Retina (tissue), 1 donor: ENCODE measurements at regions not wholly inside any gene's neighbourhood (a gene's known extent, or its start where the extent isn't known, plus 50 kb on each side); places are given as distances from the start of the nearest gene placed in this dataset.

Source experiments
- DNase-seq: peaks from one replicate; pipeline ENCODE4 v3.0.0-alpha.2; 2016

- DNase-seq: no peak
These were observed 151.8 kb upstream of the KCTD1 start for GRCh38 chr18:26700201-26700600.

- DNase-seq: no peak
These were observed 149.0 kb upstream of the KCTD1 start for GRCh38 chr18:26697186-26697884.

DNA sequence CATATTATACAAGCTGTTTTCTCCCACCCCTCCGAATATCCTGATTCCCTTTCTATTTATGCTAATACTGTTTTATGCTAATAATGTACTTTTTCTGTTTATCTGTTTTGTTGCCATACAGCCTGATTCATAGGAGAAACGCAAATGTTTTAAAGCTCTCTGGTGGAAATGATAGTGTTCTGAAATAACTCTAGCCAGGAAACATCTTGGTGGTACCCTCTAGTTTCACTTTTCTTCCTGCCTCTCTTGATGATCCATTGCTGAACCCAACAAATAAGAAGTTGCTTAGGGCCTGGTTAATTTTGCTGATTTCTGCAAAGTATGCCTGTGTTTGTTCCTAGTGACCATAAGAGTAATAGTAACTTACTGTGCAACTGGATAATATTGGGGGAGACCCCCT, 148.4 kb upstream of the KCTD1 start:
- no peak for DNase-seq

GRCh38 chr18:26696308-26696707, 148.0 kb upstream of the KCTD1 start:
- no peak for DNase-seq

DNA sequence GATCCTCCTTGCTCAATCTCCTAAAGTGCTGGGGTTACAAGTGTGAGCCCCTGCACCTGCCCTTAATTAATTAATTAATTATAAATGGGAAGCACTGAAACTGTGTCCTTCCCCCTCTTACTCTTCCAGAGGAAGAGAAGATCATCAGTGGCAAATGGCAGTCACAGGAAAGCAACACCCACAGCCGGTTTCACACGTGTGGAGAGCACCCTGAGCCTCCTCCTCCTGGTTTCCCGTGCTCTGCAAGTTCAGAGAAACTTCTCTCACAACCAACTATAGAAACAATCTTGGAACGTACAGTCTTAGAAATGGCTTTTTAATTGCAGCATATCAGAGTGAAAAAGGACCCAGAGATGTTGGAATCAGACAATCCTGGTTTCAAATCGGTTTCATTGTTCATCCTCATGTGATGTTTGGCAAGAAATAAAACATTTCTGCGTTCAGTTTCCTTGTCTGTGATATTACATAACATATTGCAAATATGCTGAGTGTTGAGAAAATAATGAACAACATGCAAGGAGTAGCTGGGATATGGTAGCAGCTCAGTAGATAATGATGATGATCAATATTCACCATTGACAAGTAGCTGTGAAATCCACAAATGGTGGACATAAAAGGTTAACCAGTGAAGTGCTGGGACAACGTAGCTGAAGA, 141.0 kb upstream of the KCTD1 start:
- DNase-seq: no peak

DNA sequence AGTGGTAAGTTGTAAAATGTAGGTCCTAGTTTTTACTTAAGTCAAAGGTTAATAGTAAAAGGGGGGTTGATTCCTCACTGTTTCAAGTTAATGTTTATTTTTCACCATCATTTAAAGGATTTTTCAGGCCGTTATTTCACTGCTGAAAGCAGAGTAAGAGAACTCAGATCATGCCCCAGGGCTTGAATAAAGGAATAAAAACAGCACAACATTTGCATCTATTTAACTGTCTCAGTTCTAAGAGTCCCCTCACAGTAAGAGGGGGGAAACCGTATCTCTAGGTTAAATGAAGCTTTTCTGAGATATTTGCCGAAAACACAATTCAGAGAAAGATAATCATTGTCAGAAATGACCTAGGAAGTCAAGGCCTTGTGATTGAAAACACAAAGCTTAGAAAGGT, 138.2 kb upstream of the KCTD1 start:
- no peak for DNase-seq

GRCh38 chr18:26685438-26686157, 137.2 kb upstream of the KCTD1 start:
- no peak for DNase-seq

GRCh38 chr18:26677957-26678356, 129.6 kb upstream of the KCTD1 start:
- no peak for DNase-seq

DNA sequence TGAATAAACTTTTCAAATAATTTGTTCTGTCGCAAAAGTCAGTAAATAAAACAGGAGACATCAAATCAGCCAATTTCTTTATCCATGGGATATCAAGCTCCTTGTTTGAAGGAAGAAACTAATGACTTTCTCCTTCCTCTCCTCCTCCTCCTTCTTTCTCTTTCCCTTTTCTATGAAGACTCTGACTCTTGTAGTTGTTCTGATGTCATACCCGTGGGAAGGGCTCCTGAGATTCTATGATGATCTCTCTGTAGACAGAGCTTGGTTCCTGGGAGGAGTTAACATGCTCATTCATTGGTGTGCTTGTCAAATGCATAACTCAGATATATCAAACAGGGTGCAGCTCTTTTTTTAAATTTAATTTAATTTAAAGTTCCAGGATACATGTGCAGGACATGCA, 118.7 kb upstream of the KCTD1 start:
- no peak for DNase-seq

- DNase-seq: no peak
These were observed 114.6 kb upstream of the KCTD1 start for GRCh38 chr18:26662996-26663395.

DNA sequence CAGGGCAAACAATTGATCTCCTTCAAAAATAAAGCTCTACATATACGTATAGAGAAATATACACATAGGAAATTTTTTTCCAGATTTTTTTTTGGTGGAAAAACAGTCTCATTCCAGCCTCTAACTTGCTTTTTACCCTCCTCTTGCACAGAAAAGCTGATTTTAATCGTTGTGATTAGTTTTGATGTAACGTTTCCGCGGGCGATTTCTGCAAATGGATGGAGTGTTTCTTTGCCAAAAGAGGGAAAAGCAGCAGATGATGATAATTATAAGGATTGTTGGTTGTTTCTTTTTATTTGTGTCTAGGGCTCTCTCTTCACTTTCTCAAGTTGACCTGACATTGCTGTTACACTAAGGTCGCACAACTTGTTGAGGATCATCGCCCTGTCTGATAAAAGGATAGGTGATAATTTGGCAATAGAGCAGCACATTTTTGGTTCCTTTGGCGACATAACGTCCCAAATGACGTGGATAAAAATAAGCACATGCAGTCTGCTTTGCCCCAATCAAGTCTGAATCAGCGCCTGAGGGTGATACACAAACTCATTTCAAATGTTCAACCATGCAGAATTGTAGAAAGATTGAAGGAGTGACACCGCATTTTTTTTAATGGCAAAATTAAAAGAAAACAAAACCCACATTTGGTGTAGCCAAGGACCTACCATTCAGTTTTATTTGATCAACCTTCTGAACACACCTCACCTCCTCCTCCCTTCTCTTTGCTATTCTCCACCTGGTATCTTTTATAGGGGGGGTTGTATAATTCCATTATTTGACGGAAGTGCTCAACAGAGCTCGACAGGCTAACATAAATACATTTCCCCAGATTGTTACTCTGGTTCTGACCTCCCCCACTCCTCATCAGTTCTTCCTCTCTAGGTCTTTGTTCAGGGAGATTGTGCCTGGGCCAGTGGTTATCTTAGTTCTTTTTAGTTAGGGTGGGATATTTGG, 109.6 kb upstream of the KCTD1 start:
- DNase-seq: peak; percentile 27

DNA sequence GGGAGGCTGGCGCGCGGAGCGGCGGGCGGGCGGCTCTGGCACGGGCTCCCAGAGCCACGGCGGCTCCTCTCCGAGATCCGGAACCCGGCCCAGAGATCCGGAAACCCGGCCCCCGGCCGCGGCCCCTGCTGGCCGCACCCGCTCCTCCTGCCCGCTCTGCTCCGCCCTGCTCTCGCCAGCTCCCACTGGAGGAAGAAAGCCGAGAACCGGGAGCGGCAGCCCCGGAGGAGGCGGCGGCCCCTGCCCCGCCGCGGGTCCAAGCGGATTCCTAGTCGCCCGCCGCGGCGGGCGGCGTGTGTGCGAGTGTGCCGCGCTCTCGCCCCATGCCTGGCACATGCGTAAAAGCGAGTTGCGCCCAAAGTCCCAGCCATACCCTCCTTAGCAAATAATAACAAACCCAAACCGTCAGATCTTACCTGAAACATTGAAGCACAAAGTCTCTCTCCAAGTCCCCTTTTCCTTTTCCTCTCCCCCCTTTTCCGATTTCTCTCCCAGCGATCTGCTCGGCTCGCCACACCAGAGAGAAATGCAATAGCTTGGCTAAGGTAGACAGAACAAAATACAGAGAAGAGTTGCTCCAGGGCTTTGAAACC, 108.7 kb upstream of the KCTD1 start:
- DNase-seq: peak; percentile 93

DNA sequence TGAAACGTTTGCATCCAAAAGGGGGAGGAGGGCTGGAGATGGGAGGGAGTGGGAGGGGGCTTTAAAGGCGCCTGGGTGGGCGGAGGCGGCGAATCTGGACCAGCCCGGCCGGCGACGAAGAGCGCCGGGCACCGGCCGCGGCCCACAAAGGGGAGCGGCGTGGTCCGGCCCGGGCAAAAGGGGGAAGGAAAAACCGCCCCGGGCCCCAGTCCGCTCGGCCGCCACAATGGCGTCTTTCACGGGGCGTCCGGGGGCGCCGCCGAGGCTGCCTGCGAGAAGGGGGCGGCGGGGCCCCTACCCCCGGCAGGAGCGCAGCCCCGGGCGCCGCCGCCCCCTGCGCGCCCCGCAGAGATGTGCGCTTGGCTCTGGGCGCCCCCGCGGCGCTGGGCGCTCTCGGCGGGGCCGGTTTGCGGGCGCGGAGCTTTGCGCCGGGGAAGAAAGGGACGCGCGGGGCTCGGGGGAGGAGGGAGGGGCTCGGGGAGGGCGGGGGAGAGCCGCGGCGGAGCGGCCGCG, 108.1 kb upstream of the KCTD1 start:
- peak; percentile 53 for DNase-seq

- peak; percentile 82 for DNase-seq
These were observed 107.4 kb upstream of the KCTD1 start for GRCh38 chr18:26655525-26656430.

DNA sequence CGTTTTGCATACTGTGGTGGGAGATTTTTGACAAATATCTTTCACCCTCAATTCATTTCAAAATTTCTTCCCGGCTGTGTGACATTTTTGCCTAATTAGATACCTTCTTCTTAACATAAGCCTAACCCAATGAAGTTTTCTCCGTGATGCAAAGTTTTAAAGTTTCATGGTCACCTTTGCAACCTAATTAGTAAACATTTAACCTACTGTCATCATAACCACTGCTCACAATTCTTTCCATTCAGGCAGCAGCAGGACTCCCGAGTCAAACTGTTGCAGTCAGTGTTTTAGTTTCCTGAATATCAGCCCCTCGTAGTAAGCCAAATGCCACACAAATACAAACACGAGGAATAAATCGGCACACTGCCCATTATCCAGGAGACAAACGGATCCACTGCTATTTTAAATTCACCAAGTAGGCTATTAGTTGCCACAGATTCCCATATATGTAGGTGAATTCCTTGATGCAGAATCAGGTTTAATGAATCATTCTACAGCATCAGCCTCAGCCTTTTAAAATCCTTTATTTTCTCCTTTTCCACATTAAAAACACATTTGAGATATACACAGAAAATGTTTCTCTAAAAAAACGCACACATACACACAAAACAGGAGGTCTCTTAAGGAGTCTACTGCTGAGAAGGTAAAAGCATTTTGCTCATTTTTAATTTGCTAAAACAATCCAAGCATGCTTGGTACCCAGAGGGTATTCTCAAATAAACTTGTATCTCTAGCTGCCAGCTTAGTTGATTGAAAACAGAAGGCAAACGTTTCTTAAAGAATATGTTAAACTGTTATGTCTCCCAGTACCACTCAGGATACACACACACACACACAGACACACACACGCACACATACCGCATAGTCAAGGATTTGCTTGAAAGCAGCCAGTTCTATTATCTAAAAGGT, 106.5 kb upstream of the KCTD1 start:
- peak; percentile 23 for DNase-seq

DNA sequence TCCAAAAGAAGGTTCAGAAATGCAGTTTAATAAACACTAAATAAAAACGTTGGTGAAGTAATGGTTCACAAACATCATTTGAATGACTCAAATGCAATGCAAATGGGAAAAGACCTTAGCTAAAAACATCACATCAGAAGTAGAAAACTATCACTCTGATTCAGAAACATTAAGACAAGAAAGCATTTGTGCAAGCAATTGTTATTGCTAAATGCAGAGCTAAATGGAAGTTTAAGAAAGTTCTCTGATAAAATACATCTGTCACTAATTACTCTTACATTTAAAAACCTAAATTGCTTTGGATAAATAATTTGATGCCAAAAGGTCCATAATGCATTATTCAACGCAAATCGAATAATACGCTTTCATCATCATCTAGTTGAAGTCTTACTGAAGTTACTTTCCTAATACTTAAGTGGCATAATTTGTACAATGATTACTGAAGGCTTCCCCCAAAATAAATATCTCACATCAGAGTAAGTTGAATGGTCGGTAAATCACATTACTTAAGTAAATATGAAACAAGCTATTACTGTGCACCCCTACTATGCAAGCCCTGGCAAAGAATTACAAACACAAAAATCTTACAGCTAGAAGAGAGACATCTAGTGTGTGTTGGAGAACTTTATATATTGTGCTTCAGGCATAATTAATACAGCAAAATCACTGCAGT, 105.7 kb upstream of the KCTD1 start:
- DNase-seq: no peak

- DNase-seq: no peak
These were observed 104.1 kb upstream of the KCTD1 start for GRCh38 chr18:26652501-26652900.

DNA sequence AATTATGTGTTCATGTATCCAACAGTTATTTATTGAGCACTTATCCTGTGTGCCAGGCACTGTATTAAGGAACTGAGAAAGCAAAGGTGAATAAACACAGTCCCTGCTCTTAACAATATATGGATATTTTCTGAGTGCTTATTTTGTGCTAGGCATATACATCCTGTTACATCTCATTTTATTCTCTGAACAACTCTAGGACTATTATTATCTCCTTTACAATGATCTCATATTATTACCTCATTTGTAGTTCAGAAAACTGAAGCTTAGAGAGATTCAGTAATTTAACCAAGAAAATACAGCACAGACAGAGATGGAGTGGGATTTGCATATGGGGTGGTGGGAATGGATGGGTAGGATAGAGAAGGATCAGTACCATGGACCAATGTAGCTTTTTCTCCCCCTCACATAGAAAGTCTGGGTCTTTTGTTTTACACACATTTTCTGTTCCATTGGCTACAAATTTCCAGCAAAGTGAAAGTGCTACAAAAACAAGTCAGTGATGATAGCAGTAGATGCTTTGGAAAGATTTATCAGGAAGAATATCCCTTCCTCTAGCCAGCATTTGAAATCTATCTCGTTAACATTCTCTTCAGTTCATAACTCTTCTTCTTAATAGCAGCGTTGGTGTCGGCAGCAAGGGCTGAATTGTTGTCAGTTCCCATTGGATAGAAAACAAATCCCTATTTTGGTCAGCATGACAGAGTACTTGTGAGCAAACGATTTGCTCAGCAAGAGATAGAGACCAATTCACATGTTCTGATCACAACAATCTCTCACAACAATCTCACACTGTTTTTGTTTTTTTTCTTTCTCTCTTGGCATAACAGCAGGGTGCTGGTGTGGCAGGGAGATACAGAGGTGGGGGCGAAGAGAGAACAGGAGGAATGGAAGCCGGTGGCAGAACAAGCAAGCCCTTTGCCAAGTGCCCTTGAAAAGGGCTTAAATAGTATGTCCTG, 102.2 kb upstream of the KCTD1 start:
- no peak for DNase-seq
